Stimulated activated CD4-positive, alpha-beta T cell treated with anti-CD3 and anti-CD28 coated beads, Interleukin-15, amount 100 ng/mL, for 48 hours (primary cell): ENCODE measurements at regions not wholly inside any gene's neighbourhood (a gene's known extent, or its start where the extent isn't known, plus 50 kb on each side); places are given as distances from the start of the nearest gene placed in this dataset.
"Not testable (repeated sequence)": the region's sequence is repeated elsewhere in the genome, so short reads cannot be mapped to it uniquely, and the experiment has no call there.

Source experiments
- DNase-seq, 2 donors: peaks; one replicate each; pipeline ENCODE4 v3.0.0-alpha.2; 2020; ENCODE audit warnings: low read depth in 2 of 2

DNA sequence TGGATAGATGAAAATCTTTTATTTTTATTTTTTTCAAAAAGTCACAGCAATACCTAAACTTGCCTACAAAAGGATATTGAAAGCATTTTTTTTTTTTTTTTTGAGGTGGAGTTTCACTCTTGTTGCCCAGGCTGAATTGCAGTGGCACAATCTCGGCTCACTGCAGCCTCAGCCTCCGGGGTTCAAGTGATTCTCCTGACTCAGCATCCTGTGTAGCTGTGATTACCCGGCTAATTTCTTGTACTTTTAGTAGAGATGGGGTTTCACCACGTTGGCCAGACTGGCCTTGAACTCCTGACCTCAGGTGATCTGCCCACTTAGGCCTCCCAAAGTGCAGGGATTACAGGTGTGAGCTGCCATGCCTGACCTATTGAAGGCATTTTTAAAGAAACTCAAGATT lies 69.1 kb upstream of the DGKB start:
- DNase-seq, result not testable (repeated sequence)

DNA sequence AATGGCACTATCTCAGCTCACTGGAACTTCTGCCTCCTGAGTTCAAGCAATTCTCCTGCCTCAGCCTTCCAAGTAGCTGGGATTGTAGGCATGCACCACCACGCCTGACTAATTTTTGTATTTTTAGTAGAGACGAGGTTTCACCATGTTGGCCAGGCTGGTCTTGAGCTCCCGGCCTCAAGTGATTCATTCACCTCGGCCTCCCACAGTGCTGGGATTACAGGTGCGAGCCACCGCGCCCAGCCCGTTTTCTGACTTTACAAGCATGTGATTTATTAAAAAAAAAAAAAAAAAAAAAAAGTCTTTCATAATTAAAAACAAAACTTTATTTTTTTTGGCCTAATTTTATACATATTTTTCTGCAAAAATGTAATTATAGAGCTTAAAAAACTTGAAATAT lies 64.8 kb upstream of the DGKB start:
- not testable (repeated sequence) for DNase-seq

DNA sequence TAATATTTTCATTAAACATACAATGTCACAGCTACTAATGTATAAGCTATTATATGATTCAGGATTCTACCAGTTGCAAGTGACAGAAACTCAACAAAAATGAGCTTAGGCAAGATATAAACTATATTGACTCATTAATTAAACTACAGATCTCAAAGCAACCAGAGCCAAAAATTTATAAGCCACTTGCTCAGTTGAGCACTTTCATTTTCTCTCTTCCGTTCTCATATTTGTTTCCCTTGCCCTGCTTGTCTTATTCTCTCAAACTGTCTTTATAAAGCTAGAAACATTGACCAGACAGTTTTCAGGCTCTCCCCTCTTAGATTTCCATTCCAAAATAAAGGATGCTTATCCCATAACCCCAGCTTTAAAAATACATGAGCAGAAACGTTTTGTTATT lies 60.2 kb upstream of the DGKB start:
- no peak for DNase-seq

DNA sequence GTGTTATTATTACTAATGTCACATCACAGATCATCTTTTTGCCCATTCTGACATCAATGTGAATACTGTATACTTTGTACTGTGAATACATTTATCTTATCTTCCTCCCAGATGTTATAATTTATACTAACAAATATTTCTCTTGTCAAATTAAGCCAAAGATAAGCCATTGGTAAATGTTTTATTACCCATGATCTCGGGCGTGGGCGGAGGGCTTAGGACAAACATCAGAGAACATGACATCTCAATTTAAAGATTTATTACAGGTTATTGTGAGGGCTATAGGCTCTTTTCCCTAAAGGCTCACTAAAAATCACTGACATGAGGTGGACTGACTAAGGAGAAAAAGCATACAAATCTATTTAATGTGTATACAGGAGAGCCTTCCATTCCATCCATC lies 58.2 kb upstream of the DGKB start:
- no peak for DNase-seq

DNA sequence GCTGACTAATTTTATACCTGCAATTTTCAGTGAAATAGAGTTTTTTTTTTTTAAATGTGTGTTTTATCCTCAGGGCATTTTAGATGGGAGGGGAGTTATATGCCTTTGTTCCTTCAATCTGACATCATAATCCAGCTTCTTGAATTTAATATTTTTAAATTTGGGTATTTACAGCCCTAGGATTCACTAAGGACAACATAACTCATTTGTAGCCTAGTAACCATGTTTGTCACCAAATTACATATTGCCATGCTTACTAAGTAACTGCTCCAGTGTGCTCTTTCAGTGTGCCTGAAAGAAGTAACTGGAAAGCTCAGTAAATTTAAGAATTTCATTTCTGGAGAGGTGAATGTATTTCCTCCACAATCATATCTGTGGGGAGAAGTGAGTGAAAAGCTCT lies 56.8 kb upstream of the DGKB start:
- DNase-seq, result no peak

DNA sequence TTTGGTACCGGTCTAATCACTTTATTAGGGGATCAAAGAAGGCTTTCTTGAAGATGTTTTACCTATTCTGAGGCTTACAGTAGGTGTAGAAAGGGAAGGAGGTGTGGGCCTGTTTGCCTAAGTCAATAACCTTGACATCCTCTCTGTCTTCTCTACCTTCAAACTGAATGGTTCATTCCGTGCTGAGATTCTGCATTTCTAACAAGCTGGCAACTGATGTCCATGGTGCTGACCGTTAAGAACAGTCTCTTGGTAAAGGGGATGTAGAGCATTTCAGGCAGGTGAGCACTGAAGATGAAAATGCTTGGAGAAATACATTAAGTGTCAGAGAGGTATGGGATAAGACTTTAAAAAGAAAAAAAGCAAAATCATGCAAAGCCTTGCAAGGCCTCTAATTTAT lies 51.5 kb upstream of the DGKB start:
- DNase-seq, result no peak
